IMR-90 (cell line): ENCODE measurements at regions not wholly inside any gene's neighbourhood (a gene's known extent, or its start where the extent isn't known, plus 50 kb on each side); places are given as distances from the start of the nearest gene placed in this dataset.

ENCODE experiments used
- ATAC-seq: fragments of 200-7000 bp; cut with Tn5 transposase; 2 replicates; pipeline ENCODE4 v1.9.1; 2020; ENCODE audit warnings: low read depth, mild to moderate bottlenecking, moderate library complexity
- BruUV-seq: library from RNA; stranded (reverse); fragments of 400-500 nt; replicated peaks from 2 replicates; lab custom pipeline; 2021; lab: Mats Ljungman, UMichigan
- CTCF ChIA-PET: fragments of 300-600 bp; formaldehyde crosslinking; extraction: SDS; loops from one replicate; lab custom pipeline; 2021; ENCODE audit warnings: antibody characterized with exemption; lab: Yijun Ruan, JAX
- POLR2A ChIA-PET: fragments of 300-600 bp; sonication (Branson Sonifier 250); formaldehyde crosslinking; loops from one replicate; lab custom pipeline; 2022; ENCODE audit warnings: antibody characterized with exemption; ENCODE audit not compliant: unreplicated experiment; lab: Charles Lee
- DNase-seq: peaks from one replicate; pipeline ENCODE4 v3.0.0; 2013
- H2AFZ ChIP-seq: replicated peaks from 2 replicates; pipeline ENCODE3; 2013; ENCODE audit warnings: low read length, mild to moderate bottlenecking; ENCODE audit not compliant: poor library complexity
- H2AK5ac ChIP-seq: 2 replicates; pipeline ENCODE4 v1.6.1; 2013; ENCODE audit warnings: low read depth, low read length, inconsistent platforms
- H2AK9ac ChIP-seq: replicated peaks from 2 replicates; pipeline ENCODE3; 2013; ENCODE audit warnings: mild to moderate bottlenecking, low read depth, low read length, moderate library complexity; ENCODE audit not compliant: poor library complexity
- H2BK120ac ChIP-seq: 2 replicates; pipeline ENCODE4 v1.6.1; 2013; ENCODE audit warnings: low read depth, low read length, inconsistent platforms
- H2BK15ac ChIP-seq: 3 replicates; pipeline ENCODE4 v1.6.1; 2013; ENCODE audit warnings: low read depth, low read length, inconsistent platforms
- H2BK20ac ChIP-seq: 2 replicates; pipeline ENCODE4 v1.6.1; 2013; ENCODE audit warnings: low read depth, mild to moderate bottlenecking, inconsistent platforms, low read length, moderate library complexity
- H2BK5ac ChIP-seq: 2 replicates; pipeline ENCODE4 v1.6.1; 2013; ENCODE audit warnings: mild to moderate bottlenecking, low read depth, low read length, inconsistent platforms; ENCODE audit not compliant: poor library complexity, severe bottlenecking
- H3K14ac ChIP-seq: replicated peaks from 2 replicates; pipeline ENCODE4 v1.6.1; 2013; ENCODE audit warnings: low read depth, low read length, inconsistent platforms
- H3K18ac ChIP-seq: 2 replicates; pipeline ENCODE4 v1.6.1; 2013; ENCODE audit warnings: low read depth, low read length, control low read depth
- H3K23ac ChIP-seq: 2 replicates; pipeline ENCODE4 v1.6.1; 2013; ENCODE audit warnings: low read depth, low read length, inconsistent platforms
- H3K27ac ChIP-seq: 2 replicates; pipeline ENCODE4 v1.5.1; 2013; ENCODE audit warnings: mild to moderate bottlenecking, control low read depth, low read length; ENCODE audit not compliant: insufficient read depth
- H3K27me3 ChIP-seq: 2 replicates; pipeline ENCODE4 v1.6.1; 2013; ENCODE audit warnings: low read length; ENCODE audit not compliant: control insufficient read depth, insufficient read depth
- H3K36me3 ChIP-seq: 2 replicates; pipeline ENCODE4 v1.6.1; 2013; ENCODE audit warnings: low read length, mixed read lengths; ENCODE audit not compliant: control insufficient read depth, insufficient read depth
- H3K4ac ChIP-seq: 2 replicates; pipeline ENCODE4 v1.6.1; 2013; ENCODE audit warnings: low read depth, low read length, inconsistent platforms
- H3K4me1 ChIP-seq: 2 replicates; pipeline ENCODE4 v1.6.1; 2013; ENCODE audit warnings: low read length, mixed read lengths; ENCODE audit not compliant: control insufficient read depth, insufficient read depth
- H3K4me2 ChIP-seq: 2 replicates; pipeline ENCODE4 v1.6.1; 2013; ENCODE audit warnings: low read depth, mild to moderate bottlenecking, control low read depth, low read length, moderate library complexity
- H3K4me3 ChIP-seq: 2 replicates; pipeline ENCODE4 v1.5.1; 2013; ENCODE audit warnings: low read depth, mild to moderate bottlenecking, control low read depth, low read length, moderate library complexity; ENCODE audit not compliant: insufficient read depth
- H3K56ac ChIP-seq: 2 replicates; pipeline ENCODE4 v1.6.1; 2013; ENCODE audit warnings: low read length, inconsistent platforms; ENCODE audit not compliant: insufficient read depth; ENCODE audit errors: extremely low read depth
- H3K79me1 ChIP-seq, 2 experiments: 2 replicates each; pipeline ENCODE4 v1.6.1; 2013; ENCODE audit warnings: low read length in 2 of 2, inconsistent platforms in 1 of 2, low read depth in 1 of 2
- H3K9ac ChIP-seq: 2 replicates; pipeline ENCODE4 v1.6.1; 2013; ENCODE audit warnings: low read depth, low read length, control low read depth
- H3K9me1 ChIP-seq: 2 replicates; pipeline ENCODE4 v1.6.1; 2013; ENCODE audit warnings: low read length, inconsistent platforms; ENCODE audit not compliant: insufficient read depth
- H3K9me3 ChIP-seq: 2 replicates; pipeline ENCODE4 v1.6.1; 2013; ENCODE audit warnings: low read length; ENCODE audit not compliant: control insufficient read depth, insufficient read depth
- H4K20me1 ChIP-seq: 2 replicates; pipeline ENCODE4 v1.6.1; 2013; ENCODE audit warnings: low read length, inconsistent platforms; ENCODE audit not compliant: insufficient read depth
- H4K5ac ChIP-seq: 2 replicates; pipeline ENCODE4 v1.6.1; 2013; ENCODE audit warnings: mild to moderate bottlenecking, low read depth, low read length, control low read depth
- H4K8ac ChIP-seq, 2 experiments: 2 replicates each; pipeline ENCODE4 v1.6.1; 2013; ENCODE audit warnings: low read depth in 2 of 2, low read length in 2 of 2, control low read depth in 1 of 2, inconsistent platforms in 1 of 2
- H4K91ac ChIP-seq: 2 replicates; pipeline ENCODE4 v1.6.1; 2013; ENCODE audit warnings: low read depth, low read length, inconsistent platforms; ENCODE audit not compliant: insufficient read depth
- BHLHE40 ChIP-seq: fragments of 150-350 bp; IDR thresholded peaks from 2 replicates; pipeline ENCODE4 v1.6.1; 2016; ENCODE audit warnings: mild to moderate bottlenecking, low read depth, low read length
- CEBPB ChIP-seq: IDR thresholded peaks from 2 replicates; pipeline ENCODE4 v1.6.1; 2012; ENCODE audit warnings: low read depth, low read length, improper control_type of control experiment
- CHD1 ChIP-seq: IDR thresholded peaks from 2 replicates; pipeline ENCODE4 v1.6.1; 2012; ENCODE audit warnings: low read depth, low read length, improper control_type of control experiment
- FOS ChIP-seq: fragments of 150-350 bp; IDR thresholded peaks from 2 replicates; pipeline ENCODE4 v1.6.1; 2016; ENCODE audit warnings: low read depth, low read length
- MAFK ChIP-seq: IDR thresholded peaks from 2 replicates; pipeline ENCODE4 v1.6.1; 2012; ENCODE audit warnings: low read depth, low read length, improper control_type of control experiment
- MAZ ChIP-seq: IDR thresholded peaks from 2 replicates; pipeline ENCODE4 v1.6.1; 2012; ENCODE audit warnings: low read depth, mild to moderate bottlenecking, low read length, improper control_type of control experiment, moderate library complexity, borderline replicate concordance
- MXI1 ChIP-seq: IDR thresholded peaks from 2 replicates; pipeline ENCODE4 v1.6.1; 2012; ENCODE audit warnings: low read depth, mild to moderate bottlenecking, low read length, moderate library complexity, borderline replicate concordance
- RAD21 ChIP-seq: IDR thresholded peaks from 2 replicates; pipeline ENCODE4 v1.6.1; 2012; ENCODE audit warnings: low read length, improper control_type of control experiment
- RCOR1 ChIP-seq: IDR thresholded peaks from 2 replicates; pipeline ENCODE4 v1.6.1; 2012; ENCODE audit warnings: mild to moderate bottlenecking, low read length, improper control_type of control experiment; ENCODE audit not compliant: insufficient replicate concordance
- SMC3 ChIP-seq: fragments of 150-350 bp; IDR thresholded peaks from 2 replicates; pipeline ENCODE4 v1.6.1; 2016; ENCODE audit warnings: low read depth, mild to moderate bottlenecking, antibody characterized with exemption, low read length, moderate library complexity
- WGBS, 2 experiments: methylation state at CpG; one replicate each; pipeline versions ENCODE4 v1.1.5 to v1.1.7; 2013; ENCODE audit warnings: missing lambda C conversion rate in 2 of 2; ENCODE audit not compliant: insufficient read length in 1 of 2; ENCODE audit errors: extremely low coverage in 2 of 2; 5-methylcytosine and 5-hydroxymethylcytosine counted together
- dilution Hi-C: fragments of 300-500 bp; cut with HindIII; formaldehyde crosslinking; loops from one replicate; pipeline ENCODE4 v1.14.3; 2018; ENCODE audit warnings: low sequenced_read_pairs; ENCODE audit not compliant: unreplicated experiment
- in situ Hi-C: fragments of 300-500 bp; cut with MboI; formaldehyde crosslinking; loops from 3 replicates; pipeline ENCODE4 v1.14.3; 2019; ENCODE audit warnings: low sequenced_read_pairs, inconsistent platforms, mixed read lengths
- intact Hi-C: fragments of 100-400 bp; cut with micrococcal nuclease; formaldehyde crosslinking; loops from 2 replicates; pipeline ENCODE4 v1.10.0; 2022
- TF ChIP-seq, protein P1 (sequence below): fragments of 150-350 bp; IDR thresholded peaks from 2 replicates; pipeline ENCODE4 v1.6.1; 2016; ENCODE audit warnings: low read depth, mild to moderate bottlenecking, low read length, moderate library complexity, borderline replicate concordance
- TF ChIP-seq, protein P2 (sequence below): conservative IDR thresholded peaks from 2 replicates; pipeline ENCODE4 v1.5.1; 2012; ENCODE audit warnings: mild to moderate bottlenecking, low read depth, low read length, improper control_type of control experiment
- TF ChIP-seq, protein P3 (sequence below): fragments of 150-350 bp; IDR thresholded peaks from 2 replicates; pipeline ENCODE4 v1.6.1; 2017; ENCODE audit warnings: mild to moderate bottlenecking, antibody characterized with exemption, low read length, low read depth

DNA sequence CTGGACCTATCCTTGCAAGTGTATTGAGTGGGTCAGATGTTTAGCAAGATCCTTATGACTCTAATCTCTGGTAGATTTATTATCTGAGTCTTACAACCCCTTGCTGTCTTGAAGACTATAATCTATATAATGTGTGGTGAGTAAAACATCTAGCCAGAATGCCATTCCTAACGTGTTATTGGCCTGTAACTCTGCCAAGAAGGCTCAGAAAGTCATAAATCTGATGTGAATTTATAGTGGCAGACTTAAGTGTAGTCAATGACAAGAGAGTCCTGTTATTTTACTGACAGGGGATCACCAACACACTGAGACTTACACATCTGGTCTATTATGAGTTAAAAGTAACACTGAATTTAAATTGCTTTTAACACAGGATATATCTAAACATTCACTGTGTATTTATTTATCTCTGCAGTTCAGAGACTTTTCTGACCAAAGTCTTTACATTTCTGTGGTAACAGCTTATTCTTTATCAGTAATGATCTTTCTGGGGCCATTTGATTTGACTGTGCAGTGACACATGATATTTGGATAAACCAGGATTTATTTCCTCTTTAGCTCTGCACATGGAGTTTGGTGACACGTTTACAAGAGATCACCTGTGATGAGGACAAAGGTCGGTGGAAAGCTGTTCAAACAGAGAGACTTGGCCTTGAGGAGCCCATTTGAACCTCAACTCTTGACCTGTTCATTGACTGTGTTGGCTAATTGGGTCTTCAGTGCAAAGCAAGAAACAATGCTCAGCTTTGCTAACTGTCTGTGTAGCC lies 415.8 kb downstream of the STIM2 start:
- Histone ChIP-seq H4K8ac (no peak overlapping the region), H3K27me3 (no peaks in the 10 kb centered on the region), H3K27ac (no peak overlapping the region), H3K36me3 (no peaks in the 10 kb centered on the region), H2AFZ (no peak overlapping the region), H3K9me1 (no peaks in the 10 kb centered on the region), H2BK120ac (no peak overlapping the region), H2BK15ac (no peak overlapping the region), H3K79me1 (no peaks in the 10 kb centered on the region), H2BK20ac (no peak overlapping the region), H3K56ac (no peak overlapping the region), H2AK5ac (no peak overlapping the region), H4K91ac (no peak overlapping the region), H2AK9ac (no peak overlapping the region), H3K18ac (no peak overlapping the region), H4K20me1 (no peaks in the 10 kb centered on the region), H3K23ac (no peak overlapping the region), H3K14ac (no peak overlapping the region), H3K9me3 (peaks cover 5% of the 10 kb centered on the region), H3K4me2 (no peak overlapping the region), H2BK5ac (no peak overlapping the region), H3K4me3 (no peak overlapping the region), H3K9ac (no peak overlapping the region), H4K5ac (no peak overlapping the region), H3K4ac (no peak overlapping the region), H3K4me1 (no peaks in the 10 kb centered on the region)
- no peak for ATAC-seq
- ChIA-PET CTCF (interaction anchor here (0.5 to 0.6 kb wide), 2 partner anchors 10 to 14 kb away, joined by 4 read pairs; no protein-coding TSS in a partner anchor), POLR2A (no interaction called here)
- in situ Hi-C loops (no loop called here), dilution Hi-C loops (no loop called here), intact Hi-C loops (no loop called here)
- TF ChIP-seq MAFK (no peak), CEBPB (no peak), RAD21 (no peak), FOS (no peak), SMC3 (no peak), RCOR1 (no peak), MXI1 (no peak), BHLHE40 (no peak), MAZ (no peak), CHD1 (no peak)
- TF ChIP-seq, protein P1, sequence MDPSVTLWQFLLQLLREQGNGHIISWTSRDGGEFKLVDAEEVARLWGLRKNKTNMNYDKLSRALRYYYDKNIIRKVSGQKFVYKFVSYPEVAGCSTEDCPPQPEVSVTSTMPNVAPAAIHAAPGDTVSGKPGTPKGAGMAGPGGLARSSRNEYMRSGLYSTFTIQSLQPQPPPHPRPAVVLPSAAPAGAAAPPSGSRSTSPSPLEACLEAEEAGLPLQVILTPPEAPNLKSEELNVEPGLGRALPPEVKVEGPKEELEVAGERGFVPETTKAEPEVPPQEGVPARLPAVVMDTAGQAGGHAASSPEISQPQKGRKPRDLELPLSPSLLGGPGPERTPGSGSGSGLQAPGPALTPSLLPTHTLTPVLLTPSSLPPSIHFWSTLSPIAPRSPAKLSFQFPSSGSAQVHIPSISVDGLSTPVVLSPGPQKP, result no peak
- TF ChIP-seq, protein P2, sequence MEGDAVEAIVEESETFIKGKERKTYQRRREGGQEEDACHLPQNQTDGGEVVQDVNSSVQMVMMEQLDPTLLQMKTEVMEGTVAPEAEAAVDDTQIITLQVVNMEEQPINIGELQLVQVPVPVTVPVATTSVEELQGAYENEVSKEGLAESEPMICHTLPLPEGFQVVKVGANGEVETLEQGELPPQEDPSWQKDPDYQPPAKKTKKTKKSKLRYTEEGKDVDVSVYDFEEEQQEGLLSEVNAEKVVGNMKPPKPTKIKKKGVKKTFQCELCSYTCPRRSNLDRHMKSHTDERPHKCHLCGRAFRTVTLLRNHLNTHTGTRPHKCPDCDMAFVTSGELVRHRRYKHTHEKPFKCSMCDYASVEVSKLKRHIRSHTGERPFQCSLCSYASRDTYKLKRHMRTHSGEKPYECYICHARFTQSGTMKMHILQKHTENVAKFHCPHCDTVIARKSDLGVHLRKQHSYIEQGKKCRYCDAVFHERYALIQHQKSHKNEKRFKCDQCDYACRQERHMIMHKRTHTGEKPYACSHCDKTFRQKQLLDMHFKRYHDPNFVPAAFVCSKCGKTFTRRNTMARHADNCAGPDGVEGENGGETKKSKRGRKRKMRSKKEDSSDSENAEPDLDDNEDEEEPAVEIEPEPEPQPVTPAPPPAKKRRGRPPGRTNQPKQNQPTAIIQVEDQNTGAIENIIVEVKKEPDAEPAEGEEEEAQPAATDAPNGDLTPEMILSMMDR, result no peak
- TF ChIP-seq, protein P3, sequence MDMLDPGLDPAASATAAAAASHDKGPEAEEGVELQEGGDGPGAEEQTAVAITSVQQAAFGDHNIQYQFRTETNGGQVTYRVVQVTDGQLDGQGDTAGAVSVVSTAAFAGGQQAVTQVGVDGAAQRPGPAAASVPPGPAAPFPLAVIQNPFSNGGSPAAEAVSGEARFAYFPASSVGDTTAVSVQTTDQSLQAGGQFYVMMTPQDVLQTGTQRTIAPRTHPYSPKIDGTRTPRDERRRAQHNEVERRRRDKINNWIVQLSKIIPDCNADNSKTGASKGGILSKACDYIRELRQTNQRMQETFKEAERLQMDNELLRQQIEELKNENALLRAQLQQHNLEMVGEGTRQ, result no peak
- BruUV-seq, result no TSS peak
- no peak for DNase-seq
- WGBS, 2 experiments, result no CpG with 5 or more reads among the region's 3 CpGs
